IMR-90 (cell line): ENCODE measurements at regions not wholly inside any gene's neighbourhood (a gene's known extent, or its start where the extent isn't known, plus 50 kb on each side); places are given as distances from the start of the nearest gene placed in this dataset.
"Not testable (repeated sequence)": the region's sequence is repeated elsewhere in the genome, so short reads cannot be mapped to it uniquely, and the experiment has no call there.

ENCODE experiments used
- ATAC-seq: fragments of 200-7000 bp; cut with Tn5 transposase; 2 replicates; pipeline ENCODE4 v1.9.1; 2020; ENCODE audit warnings: low read depth, mild to moderate bottlenecking, moderate library complexity
- BruUV-seq: library from RNA; stranded (reverse); fragments of 400-500 nt; replicated peaks from 2 replicates; lab custom pipeline; 2021; lab: Mats Ljungman, UMichigan
- CTCF ChIA-PET: fragments of 300-600 bp; formaldehyde crosslinking; extraction: SDS; loops from one replicate; lab custom pipeline; 2021; ENCODE audit warnings: antibody characterized with exemption; lab: Yijun Ruan, JAX
- POLR2A ChIA-PET: fragments of 300-600 bp; sonication (Branson Sonifier 250); formaldehyde crosslinking; loops from one replicate; lab custom pipeline; 2022; ENCODE audit warnings: antibody characterized with exemption; ENCODE audit not compliant: unreplicated experiment; lab: Charles Lee
- DNase-seq: peaks from one replicate; pipeline ENCODE4 v3.0.0; 2013
- H2AFZ ChIP-seq: replicated peaks from 2 replicates; pipeline ENCODE3; 2013; ENCODE audit warnings: low read length, mild to moderate bottlenecking; ENCODE audit not compliant: poor library complexity
- H2AK5ac ChIP-seq: 2 replicates; pipeline ENCODE4 v1.6.1; 2013; ENCODE audit warnings: low read depth, low read length, inconsistent platforms
- H2AK9ac ChIP-seq: replicated peaks from 2 replicates; pipeline ENCODE3; 2013; ENCODE audit warnings: mild to moderate bottlenecking, low read depth, low read length, moderate library complexity; ENCODE audit not compliant: poor library complexity
- H2BK120ac ChIP-seq: 2 replicates; pipeline ENCODE4 v1.6.1; 2013; ENCODE audit warnings: low read depth, low read length, inconsistent platforms
- H2BK15ac ChIP-seq: 3 replicates; pipeline ENCODE4 v1.6.1; 2013; ENCODE audit warnings: low read depth, low read length, inconsistent platforms
- H2BK20ac ChIP-seq: 2 replicates; pipeline ENCODE4 v1.6.1; 2013; ENCODE audit warnings: low read depth, mild to moderate bottlenecking, inconsistent platforms, low read length, moderate library complexity
- H2BK5ac ChIP-seq: 2 replicates; pipeline ENCODE4 v1.6.1; 2013; ENCODE audit warnings: mild to moderate bottlenecking, low read depth, low read length, inconsistent platforms; ENCODE audit not compliant: poor library complexity, severe bottlenecking
- H3K14ac ChIP-seq: replicated peaks from 2 replicates; pipeline ENCODE4 v1.6.1; 2013; ENCODE audit warnings: low read depth, low read length, inconsistent platforms
- H3K18ac ChIP-seq: 2 replicates; pipeline ENCODE4 v1.6.1; 2013; ENCODE audit warnings: low read depth, low read length, control low read depth
- H3K23ac ChIP-seq: 2 replicates; pipeline ENCODE4 v1.6.1; 2013; ENCODE audit warnings: low read depth, low read length, inconsistent platforms
- H3K27ac ChIP-seq: 2 replicates; pipeline ENCODE4 v1.5.1; 2013; ENCODE audit warnings: mild to moderate bottlenecking, control low read depth, low read length; ENCODE audit not compliant: insufficient read depth
- H3K27me3 ChIP-seq: 2 replicates; pipeline ENCODE4 v1.6.1; 2013; ENCODE audit warnings: low read length; ENCODE audit not compliant: control insufficient read depth, insufficient read depth
- H3K36me3 ChIP-seq: 2 replicates; pipeline ENCODE4 v1.6.1; 2013; ENCODE audit warnings: low read length, mixed read lengths; ENCODE audit not compliant: control insufficient read depth, insufficient read depth
- H3K4ac ChIP-seq: 2 replicates; pipeline ENCODE4 v1.6.1; 2013; ENCODE audit warnings: low read depth, low read length, inconsistent platforms
- H3K4me1 ChIP-seq: 2 replicates; pipeline ENCODE4 v1.6.1; 2013; ENCODE audit warnings: low read length, mixed read lengths; ENCODE audit not compliant: control insufficient read depth, insufficient read depth
- H3K4me2 ChIP-seq: 2 replicates; pipeline ENCODE4 v1.6.1; 2013; ENCODE audit warnings: low read depth, mild to moderate bottlenecking, control low read depth, low read length, moderate library complexity
- H3K4me3 ChIP-seq: 2 replicates; pipeline ENCODE4 v1.5.1; 2013; ENCODE audit warnings: low read depth, mild to moderate bottlenecking, control low read depth, low read length, moderate library complexity; ENCODE audit not compliant: insufficient read depth
- H3K56ac ChIP-seq: 2 replicates; pipeline ENCODE4 v1.6.1; 2013; ENCODE audit warnings: low read length, inconsistent platforms; ENCODE audit not compliant: insufficient read depth; ENCODE audit errors: extremely low read depth
- H3K79me1 ChIP-seq, 2 experiments: 2 replicates each; pipeline ENCODE4 v1.6.1; 2013; ENCODE audit warnings: low read length in 2 of 2, inconsistent platforms in 1 of 2, low read depth in 1 of 2
- H3K9ac ChIP-seq: 2 replicates; pipeline ENCODE4 v1.6.1; 2013; ENCODE audit warnings: low read depth, low read length, control low read depth
- H3K9me1 ChIP-seq: 2 replicates; pipeline ENCODE4 v1.6.1; 2013; ENCODE audit warnings: low read length, inconsistent platforms; ENCODE audit not compliant: insufficient read depth
- H3K9me3 ChIP-seq: 2 replicates; pipeline ENCODE4 v1.6.1; 2013; ENCODE audit warnings: low read length; ENCODE audit not compliant: control insufficient read depth, insufficient read depth
- H4K20me1 ChIP-seq: 2 replicates; pipeline ENCODE4 v1.6.1; 2013; ENCODE audit warnings: low read length, inconsistent platforms; ENCODE audit not compliant: insufficient read depth
- H4K5ac ChIP-seq: 2 replicates; pipeline ENCODE4 v1.6.1; 2013; ENCODE audit warnings: mild to moderate bottlenecking, low read depth, low read length, control low read depth
- H4K8ac ChIP-seq, 2 experiments: 2 replicates each; pipeline ENCODE4 v1.6.1; 2013; ENCODE audit warnings: low read depth in 2 of 2, low read length in 2 of 2, control low read depth in 1 of 2, inconsistent platforms in 1 of 2
- H4K91ac ChIP-seq: 2 replicates; pipeline ENCODE4 v1.6.1; 2013; ENCODE audit warnings: low read depth, low read length, inconsistent platforms; ENCODE audit not compliant: insufficient read depth
- WGBS, 2 experiments: methylation state at CpG; one replicate each; pipeline versions ENCODE4 v1.1.5 to v1.1.7; 2013; ENCODE audit warnings: missing lambda C conversion rate in 2 of 2; ENCODE audit not compliant: insufficient read length in 1 of 2; ENCODE audit errors: extremely low coverage in 2 of 2; 5-methylcytosine and 5-hydroxymethylcytosine counted together
- dilution Hi-C: fragments of 300-500 bp; cut with HindIII; formaldehyde crosslinking; loops from one replicate; pipeline ENCODE4 v1.14.3; 2018; ENCODE audit warnings: low sequenced_read_pairs; ENCODE audit not compliant: unreplicated experiment
- in situ Hi-C: fragments of 300-500 bp; cut with MboI; formaldehyde crosslinking; loops from 3 replicates; pipeline ENCODE4 v1.14.3; 2019; ENCODE audit warnings: low sequenced_read_pairs, inconsistent platforms, mixed read lengths
- intact Hi-C: fragments of 100-400 bp; cut with micrococcal nuclease; formaldehyde crosslinking; loops from 2 replicates; pipeline ENCODE4 v1.10.0; 2022

DNA sequence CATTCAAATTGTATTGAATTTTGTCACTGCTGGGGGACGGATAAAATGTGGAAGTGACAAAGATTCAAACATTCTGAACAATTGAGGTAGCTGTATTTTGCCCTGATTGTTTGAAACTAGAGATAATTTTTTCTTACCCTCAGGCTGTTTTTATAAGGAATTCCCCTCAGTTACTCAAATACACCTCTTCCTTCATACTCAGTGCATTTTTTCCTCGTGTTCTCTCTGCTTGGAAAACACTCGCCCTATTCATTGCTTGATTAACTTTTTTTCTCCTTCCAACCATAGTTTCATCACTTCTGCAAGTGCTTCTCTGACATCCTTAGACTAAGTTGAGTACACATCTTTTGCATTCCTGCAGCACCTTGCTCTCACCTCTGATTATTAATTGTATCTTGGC, 454.5 kb upstream of the FAM174A start:
- H3K9me1 ChIP-seq, ATAC-seq, H2AK9ac ChIP-seq, H3K23ac ChIP-seq, H3K27me3 ChIP-seq, H3K79me1 ChIP-seq, POLR2A ChIA-PET, intact Hi-C loops, in situ Hi-C loops, dilution Hi-C loops, H2BK5ac ChIP-seq, BruUV-seq, H3K36me3 ChIP-seq, H3K56ac ChIP-seq, H2BK120ac ChIP-seq, H3K4me2 ChIP-seq, H3K27ac ChIP-seq, H3K4me3 ChIP-seq, H2BK15ac ChIP-seq, H4K8ac ChIP-seq, H4K5ac ChIP-seq, H3K4ac ChIP-seq, H4K20me1 ChIP-seq, H3K9ac ChIP-seq, H2AFZ ChIP-seq, H3K14ac ChIP-seq, H3K9me3 ChIP-seq, H2AK5ac ChIP-seq, H4K91ac ChIP-seq, H2BK20ac ChIP-seq, H3K18ac ChIP-seq, H3K4me1 ChIP-seq, DNase-seq: not testable (repeated sequence)
- WGBS, 2 experiments = no CpG with 5 or more reads among the region's 3 CpGs
- CTCF ChIA-PET = interaction anchor here (0.6 kb wide), 1 partner anchor 1146 kb away, joined by 3 read pairs; no protein-coding TSS in a partner anchor

DNA sequence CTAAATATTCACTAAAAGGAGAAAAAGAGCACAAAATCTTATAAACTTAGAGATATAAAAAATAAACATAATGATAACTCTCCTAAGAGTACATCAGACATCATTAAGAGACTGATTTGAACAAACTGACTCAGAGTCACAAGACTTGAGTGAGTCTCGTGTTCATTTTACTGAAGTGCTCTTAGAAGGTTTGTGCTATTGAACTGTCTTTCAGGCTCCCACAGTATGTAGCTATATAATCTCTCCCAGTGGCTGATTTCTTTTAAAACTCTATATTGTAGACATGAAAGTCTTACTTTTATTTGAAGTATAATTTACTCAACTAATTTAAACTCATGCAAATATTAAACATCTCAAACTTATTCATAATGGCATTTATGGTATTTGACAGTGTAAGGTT, 456.0 kb upstream of the FAM174A start:
- CTCF ChIA-PET, H3K9me3 ChIP-seq, H3K18ac ChIP-seq, H4K5ac ChIP-seq, dilution Hi-C loops, H2BK5ac ChIP-seq, H2BK20ac ChIP-seq, H3K27ac ChIP-seq, H3K4me2 ChIP-seq, H3K4ac ChIP-seq, H3K9ac ChIP-seq, H3K9me1 ChIP-seq, H3K56ac ChIP-seq, H2AFZ ChIP-seq, H2BK15ac ChIP-seq, H3K36me3 ChIP-seq, H4K20me1 ChIP-seq, H3K27me3 ChIP-seq, in situ Hi-C loops, H3K4me1 ChIP-seq, H3K4me3 ChIP-seq, H3K14ac ChIP-seq, H2AK9ac ChIP-seq, DNase-seq, BruUV-seq, H4K8ac ChIP-seq, ATAC-seq, POLR2A ChIA-PET, H4K91ac ChIP-seq, H3K79me1 ChIP-seq, intact Hi-C loops, H2BK120ac ChIP-seq, H3K23ac ChIP-seq, H2AK5ac ChIP-seq: not testable (repeated sequence)
- WGBS, 2 experiments = no CpG with 5 or more reads among the region's 1 CpG
